Astrocyte (in vitro differentiated cells and primary cell): ENCODE measurements at regions not wholly inside any gene's neighbourhood (a gene's known extent, or its start where the extent isn't known, plus 50 kb on each side); places are given as distances from the start of the nearest gene placed in this dataset.
"Not testable (repeated sequence)": the region's sequence is repeated elsewhere in the genome, so short reads cannot be mapped to it uniquely, and the experiment has no call there.

Experiments used
- CTCF ChIP-seq: IDR thresholded peaks from 2 replicates; pipeline ENCODE4 v1.5.1; 2011; ENCODE audit warnings: low read depth, mild to moderate bottlenecking, inconsistent platforms, low read length, moderate library complexity; ENCODE audit not compliant: insufficient read depth
- EZH2 ChIP-seq: IDR thresholded peaks from 2 replicates; pipeline ENCODE4 v1.6.1; 2012; ENCODE audit warnings: mild to moderate bottlenecking, low read length, inconsistent platforms; ENCODE audit not compliant: insufficient read depth

GRCh38 chr3:75850301-75851008 is 65.1 kb upstream of the ZNF717 start:
- not testable (repeated sequence) for TF ChIP-seq CTCF, EZH2
